Fibroblast of gingiva (primary cell): ENCODE measurements at regions not wholly inside any gene's neighbourhood (a gene's known extent, or its start where the extent isn't known, plus 50 kb on each side); places are given as distances from the start of the nearest gene placed in this dataset.
A peak's percentile ranks its signal among the peaks of the same experiment; 100 is the strongest.
"Not testable (repeated sequence)": the region's sequence is repeated elsewhere in the genome, so short reads cannot be mapped to it uniquely, and the experiment has no call there.

ENCODE experiments used
- DNase-seq: peaks from one replicate; pipeline ENCODE4 v3.0.0-alpha.2; 2011; ENCODE audit warnings: low read depth

DNA sequence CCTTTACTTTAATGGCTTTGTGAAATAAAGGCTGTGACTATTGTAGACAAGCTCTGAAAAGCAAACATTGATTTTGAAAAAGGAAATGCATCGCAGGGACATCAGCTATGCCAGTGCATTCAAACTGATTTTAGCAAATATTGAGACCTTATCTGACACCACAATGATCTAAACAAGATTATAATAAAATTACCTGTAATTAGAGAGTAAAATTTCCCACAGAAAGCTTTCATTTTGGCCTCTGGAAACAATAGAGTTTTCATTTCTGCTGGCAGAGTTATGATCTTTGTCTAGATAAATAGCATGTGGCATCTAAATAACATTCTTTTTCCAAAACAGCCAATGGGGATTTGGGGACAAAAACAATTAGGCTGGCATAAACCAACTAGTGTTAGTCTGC, 650.4 kb upstream of the PRMT6 start:
- no peak for DNase-seq

DNA sequence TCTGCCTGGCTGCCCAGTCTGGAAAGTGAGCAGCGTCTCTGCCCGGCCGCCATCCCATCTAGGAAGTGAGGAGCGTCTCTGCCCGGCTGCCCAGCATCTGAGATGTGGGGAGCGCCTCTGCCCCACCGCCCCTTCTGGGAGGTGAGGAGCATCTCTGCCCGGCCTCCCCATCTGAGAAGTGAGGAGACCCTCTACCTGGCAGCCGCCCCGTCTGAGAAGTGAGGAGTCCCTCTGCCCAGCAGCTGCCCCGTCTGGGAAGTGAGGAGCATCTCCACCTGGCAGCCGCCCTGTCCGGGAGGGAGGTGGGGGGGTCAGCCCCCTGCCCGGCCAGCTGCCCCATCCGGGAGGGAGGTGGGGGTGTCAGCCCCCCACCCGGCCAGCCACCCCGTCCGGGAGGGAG, 644.2 kb upstream of the PRMT6 start:
- DNase-seq = not testable (repeated sequence)

GRCh38 chr1:106435269-106435668, 621.2 kb upstream of the PRMT6 start:
- no peak for DNase-seq

DNA sequence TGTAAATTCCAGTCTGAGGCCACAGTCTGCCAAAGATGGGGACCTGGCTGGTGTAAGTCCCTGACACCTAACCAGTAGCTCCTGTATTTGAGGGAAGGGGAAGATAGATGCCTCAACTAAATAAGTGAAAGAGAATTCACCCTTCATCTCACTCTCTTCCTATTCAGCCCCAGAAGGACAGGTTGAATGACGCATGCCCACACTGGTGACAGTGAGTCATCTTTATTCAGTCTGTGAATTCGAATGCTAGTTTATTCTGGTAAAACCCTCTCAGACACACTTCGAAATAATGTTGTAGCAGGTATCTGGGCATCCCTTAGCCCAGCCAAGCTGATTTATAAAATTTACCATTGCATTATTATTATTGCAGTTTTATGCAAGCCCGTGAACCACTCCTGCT, 617.0 kb upstream of the PRMT6 start:
- no peak for DNase-seq

- DNase-seq = no peak
These were observed 609.0 kb upstream of the PRMT6 start for GRCh38 chr1:106447466-106447865.

DNA sequence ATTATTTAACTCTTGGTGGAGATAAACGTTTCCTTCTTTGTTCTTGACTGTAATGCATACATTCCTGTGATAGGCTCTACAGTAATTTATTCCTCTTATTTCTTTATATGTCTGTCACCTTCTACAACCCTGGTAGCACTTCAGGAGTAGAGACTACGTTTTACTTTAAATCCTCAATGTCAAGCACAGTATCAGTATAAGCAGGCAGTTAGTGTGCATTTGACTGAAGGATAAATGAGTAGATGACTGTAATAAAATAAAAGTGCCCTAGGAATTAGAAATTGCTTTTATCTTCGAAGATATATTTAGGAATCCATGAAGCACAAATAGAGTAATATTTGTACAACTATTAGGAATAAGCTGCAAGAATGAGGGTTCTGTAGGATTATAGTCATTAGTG, 599.6 kb upstream of the PRMT6 start:
- DNase-seq = no peak

DNA sequence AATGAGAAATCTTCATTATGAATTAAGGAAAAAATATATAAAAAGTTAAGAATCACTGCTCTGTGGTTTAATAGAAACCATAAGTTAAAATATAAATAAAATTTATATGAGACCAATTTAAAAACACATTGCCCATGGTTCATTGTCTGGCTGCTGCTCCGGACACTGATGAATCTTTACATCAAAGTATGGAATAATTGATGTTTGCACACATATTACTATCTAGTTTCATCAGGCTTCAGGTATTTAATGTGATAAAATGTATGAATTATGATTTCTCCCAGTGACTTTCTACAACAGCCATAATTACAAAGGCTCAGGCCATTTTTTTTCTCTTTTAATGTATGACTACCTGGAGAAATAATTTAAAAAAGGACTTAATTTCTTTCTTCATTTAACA, 599.1 kb upstream of the PRMT6 start:
- no peak for DNase-seq

- no peak for DNase-seq
These were observed 597.6 kb upstream of the PRMT6 start for GRCh38 chr1:106458866-106459265.

GRCh38 chr1:106459418-106459817, 597.1 kb upstream of the PRMT6 start:
- no peak for DNase-seq

DNA sequence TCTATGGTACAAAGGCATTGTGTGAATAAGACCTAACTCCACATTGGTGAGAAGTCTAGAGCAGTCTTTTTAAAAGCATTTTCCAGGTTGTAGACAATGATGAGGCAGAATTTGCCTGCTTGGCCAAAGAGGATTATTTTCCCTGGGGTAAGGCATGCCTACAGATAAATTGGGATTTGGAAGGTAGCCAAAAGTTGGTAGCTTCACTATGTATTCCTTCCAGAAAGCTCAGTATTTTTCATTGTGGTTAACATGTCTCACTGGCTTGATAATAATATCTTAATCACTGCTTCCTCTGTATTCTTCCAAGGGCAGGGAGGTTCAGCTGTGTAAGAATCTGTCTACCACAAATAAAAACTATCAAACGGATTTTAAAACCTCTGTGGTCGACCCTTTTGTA, 590.8 kb upstream of the PRMT6 start:
- DNase-seq = no peak

GRCh38 chr1:106480629-106481028, 575.8 kb upstream of the PRMT6 start:
- DNase-seq = no peak

GRCh38 chr1:106492880-106493279, 563.6 kb upstream of the PRMT6 start:
- no peak for DNase-seq

DNA sequence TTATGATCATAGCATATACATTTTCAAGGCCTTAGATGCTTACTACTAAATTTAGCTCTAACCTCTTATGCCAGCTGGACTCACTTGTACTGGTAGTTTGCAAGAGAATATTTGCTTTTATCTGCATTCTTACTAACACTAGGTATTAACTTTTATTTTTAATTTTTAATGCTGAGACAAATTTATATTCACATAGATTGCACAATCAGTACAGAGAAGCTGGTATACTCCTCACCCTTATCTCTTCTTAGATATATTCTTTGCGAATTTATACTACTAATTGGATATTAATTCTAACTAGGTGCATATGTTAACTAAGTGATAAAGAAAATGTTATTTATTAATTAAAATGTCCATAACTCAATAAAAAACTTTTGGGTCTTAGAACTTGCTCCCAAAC, 561.8 kb upstream of the PRMT6 start:
- no peak for DNase-seq

- no peak for DNase-seq
These were observed 558.2 kb upstream of the PRMT6 start for GRCh38 chr1:106498238-106498637.

DNA sequence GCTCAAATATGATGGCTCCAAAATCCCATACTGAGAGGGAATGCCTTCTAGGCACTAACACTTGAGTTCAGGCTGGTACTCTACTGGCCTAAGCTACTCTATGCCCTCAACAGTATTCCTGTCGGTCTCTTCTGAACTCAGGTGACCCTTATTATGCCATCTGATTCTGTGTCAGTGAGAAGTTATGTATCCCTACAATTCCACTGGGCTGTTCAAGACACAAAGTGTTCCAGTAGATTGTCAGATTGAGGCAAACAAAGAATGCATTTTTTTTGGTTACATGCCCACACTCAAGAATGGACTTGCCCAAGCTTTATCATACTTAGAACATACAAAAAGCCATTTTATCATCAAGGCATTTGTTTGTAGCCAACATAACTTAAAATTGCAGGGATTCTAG, 553.8 kb upstream of the PRMT6 start:
- DNase-seq = no peak

DNA sequence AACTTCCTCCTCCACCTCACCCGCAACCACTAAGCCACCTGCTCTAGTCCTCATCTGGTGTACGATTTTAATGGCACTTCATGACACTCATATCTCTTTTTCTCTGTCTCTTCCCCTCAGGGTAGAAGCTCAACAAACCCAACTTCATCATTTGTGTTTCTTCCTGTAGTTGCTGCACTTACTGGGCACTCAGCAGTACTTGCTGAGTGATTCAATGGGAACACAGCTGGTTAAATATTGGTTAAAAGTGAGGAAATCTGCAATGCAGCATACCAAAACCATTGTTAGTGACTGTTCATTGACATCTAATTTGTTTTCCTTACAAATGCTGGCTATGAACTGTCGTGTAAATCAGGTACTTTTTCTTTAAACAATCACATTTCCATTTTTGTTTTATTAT, 541.1 kb upstream of the PRMT6 start:
- DNase-seq = no peak

- DNase-seq = no peak
These were observed 539.2 kb upstream of the PRMT6 start for GRCh38 chr1:106517224-106517623.

GRCh38 chr1:106523497-106523896, 533.0 kb upstream of the PRMT6 start:
- no peak for DNase-seq

GRCh38 chr1:106524631-106525030, 531.8 kb upstream of the PRMT6 start:
- no peak for DNase-seq

- DNase-seq = peak; percentile 74
These were observed 529.8 kb upstream of the PRMT6 start for GRCh38 chr1:106526650-106527049.

DNA sequence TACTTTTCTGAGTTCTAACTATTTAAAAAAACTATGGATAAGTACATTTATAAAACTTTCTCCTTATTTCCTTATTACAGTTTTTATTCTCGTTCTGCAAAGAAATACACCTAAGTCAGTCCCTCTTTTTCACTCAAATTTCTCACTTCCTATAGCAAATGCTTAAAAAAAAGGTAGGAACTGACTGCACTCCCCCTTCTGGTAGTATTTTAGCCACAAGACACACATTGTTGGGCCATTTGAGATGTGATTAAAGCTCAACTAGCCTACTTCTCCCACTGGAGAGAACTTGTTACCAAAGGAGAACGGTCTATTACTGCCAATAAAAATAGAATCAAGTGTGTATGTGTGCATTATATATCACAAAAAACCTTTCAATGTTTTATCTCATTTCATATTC, 521.9 kb upstream of the PRMT6 start:
- no peak for DNase-seq

DNA sequence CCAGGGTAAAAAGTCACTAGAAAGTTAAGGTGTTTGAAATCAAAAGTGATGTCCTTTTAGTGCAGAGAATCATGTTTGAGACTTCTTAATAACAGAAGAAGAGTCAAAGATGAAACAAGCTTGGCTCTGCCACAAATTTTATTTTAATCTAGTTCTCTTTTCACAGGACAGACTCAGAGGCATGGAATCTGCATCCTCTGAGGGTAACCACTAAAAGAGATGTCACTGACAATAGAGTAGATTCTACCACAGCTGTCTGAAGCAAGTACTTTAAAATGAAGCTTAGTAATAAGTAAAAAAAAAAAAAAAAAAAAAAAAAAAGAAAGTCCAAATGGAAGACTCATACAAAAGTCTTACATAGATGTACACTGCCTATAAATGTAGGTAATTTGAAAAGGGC, 519.7 kb upstream of the PRMT6 start:
- peak; percentile 35 for DNase-seq

DNA sequence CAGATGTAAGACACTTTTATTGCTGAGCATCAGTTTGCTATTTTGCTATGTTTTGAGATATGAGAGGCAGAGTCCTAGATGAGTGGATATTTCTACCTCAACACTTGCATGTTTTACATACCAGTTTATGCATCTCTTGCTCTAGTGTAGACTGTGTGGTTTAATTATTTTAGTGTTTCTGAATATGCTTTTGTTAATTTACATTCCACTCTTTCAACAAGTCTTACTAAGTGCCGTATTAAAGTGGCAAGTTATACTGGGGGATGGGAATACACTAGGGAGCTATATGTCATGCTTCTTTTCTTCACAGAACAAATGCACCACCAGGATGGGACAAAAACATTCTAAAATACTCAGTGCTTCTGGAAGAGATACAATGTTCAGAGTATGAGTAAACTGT, 507.7 kb upstream of the PRMT6 start:
- DNase-seq = no peak

GRCh38 chr1:106554294-106554693, 502.2 kb upstream of the PRMT6 start:
- DNase-seq = peak; percentile 56

GRCh38 chr1:106555571-106555970, 500.9 kb upstream of the PRMT6 start:
- DNase-seq = no peak
